ENCODE measurements at regions not wholly inside any gene's neighbourhood (a gene's known extent, or its start where the extent isn't known, plus 50 kb on each side); places are given as distances from the start of the nearest gene placed in this dataset.

- ATAC-seq (ENCODE audit: insufficient number of reproducible peaks, low FRiP score, low read depth) (no peak), DNase-seq (ENCODE audit: low spot score) (no peak)
- H3K4me3 ChIP-seq: no peak overlapping the region
- peak overlapping the region; percentile 99 to 100 for H3K27ac ChIP-seq
- no peaks in the 10 kb centered on the region for H3K27me3 ChIP-seq (replicated peaks; ENCODE audit: insufficient read depth)
- no peaks in the 10 kb centered on the region for H3K9me3 ChIP-seq
- no peak for TF ChIP-seq CTCF (IDR thresholded peaks at IDR 0.05)
- H3K36me3 ChIP-seq: no peaks in the 10 kb centered on the region
- H3K4me1 ChIP-seq (ENCODE audit: control insufficient read depth in 1 of 2, low read depth in 2 of 2): peaks cover 0 to 19% of the 10 kb centered on the region in 2 donors
Measured at GRCh38 chr16:86739178-86739577, 160.8 kb downstream of the FOXL1 start.

- ATAC-seq (ENCODE audit: insufficient number of reproducible peaks, low FRiP score, low read depth) (no peak), DNase-seq (ENCODE audit: low spot score) (no peak)
- no peak for TF ChIP-seq CTCF (IDR thresholded peaks at IDR 0.05)
- H3K27ac ChIP-seq: peak overlapping the region; percentile 99 to 100
- H3K36me3 ChIP-seq: no peaks in the 10 kb centered on the region
- H3K4me1 ChIP-seq (ENCODE audit: control insufficient read depth in 1 of 2, low read depth in 2 of 2): peaks cover 0 to 19% of the 10 kb centered on the region in 2 donors
- H3K9me3 ChIP-seq: no peaks in the 10 kb centered on the region
- H3K27me3 ChIP-seq (replicated peaks; ENCODE audit: insufficient read depth): no peaks in the 10 kb centered on the region
- no peak overlapping the region for H3K4me3 ChIP-seq
Measured at GRCh38 chr16:86739808-86740207, 161.5 kb downstream of the FOXL1 start.

- H3K36me3 ChIP-seq: no peaks in the 10 kb centered on the region
- peak overlapping the region; percentile 77 for H3K4me3 ChIP-seq
- TF ChIP-seq CTCF (IDR thresholded peaks at IDR 0.05): no peak
- DNase-seq (ENCODE audit: low spot score) (no peak), ATAC-seq (ENCODE audit: insufficient number of reproducible peaks, low FRiP score, low read depth) (no peak)
- H3K27me3 ChIP-seq (replicated peaks; ENCODE audit: insufficient read depth): no peaks in the 10 kb centered on the region
- H3K27ac ChIP-seq: peak overlapping the region; percentile 99 to 100
- H3K9me3 ChIP-seq: no peaks in the 10 kb centered on the region
- peaks cover 0 to 19% of the 10 kb centered on the region in 2 donors for H3K4me1 ChIP-seq (ENCODE audit: control insufficient read depth in 1 of 2, low read depth in 2 of 2)
Measured at GRCh38 chr16:86740298-86740697, 161.9 kb downstream of the FOXL1 start.

- H3K4me1 ChIP-seq (ENCODE audit: control insufficient read depth in 1 of 2, low read depth in 2 of 2): peaks cover 0 to 19% of the 10 kb centered on the region in 2 donors
- H3K27me3 ChIP-seq (replicated peaks; ENCODE audit: insufficient read depth): no peaks in the 10 kb centered on the region
- H3K9me3 ChIP-seq: no peaks in the 10 kb centered on the region
- DNase-seq (ENCODE audit: low spot score) (peak; percentile 65), ATAC-seq (ENCODE audit: insufficient number of reproducible peaks, low FRiP score, low read depth) (peak; percentile 99)
- peak overlapping the region; percentile 99 to 100 for H3K27ac ChIP-seq
- no peaks in the 10 kb centered on the region for H3K36me3 ChIP-seq
- H3K4me3 ChIP-seq: peak overlapping the region; percentile 77
- no peak for TF ChIP-seq CTCF (IDR thresholded peaks at IDR 0.05)
Measured at GRCh38 chr16:86740906-86741799, 162.8 kb downstream of the FOXL1 start.

GRCh38 chr16:86747761-86748160 lies 169.4 kb downstream of the FOXL1 start:
- Histone ChIP-seq H3K4me1 (ENCODE audit: control insufficient read depth in 1 of 2, low read depth in 2 of 2) (peaks cover 17 to 31% of the 10 kb centered on the region in 2 donors), H3K4me3 (no peak overlapping the region), H3K27me3 (replicated peaks; ENCODE audit: insufficient read depth) (no peaks in the 10 kb centered on the region), H3K36me3 (no peaks in the 10 kb centered on the region), H3K27ac (no peak overlapping the region), H3K9me3 (no peaks in the 10 kb centered on the region)
- no peak for TF ChIP-seq CTCF (IDR thresholded peaks at IDR 0.05)
- ATAC-seq (ENCODE audit: insufficient number of reproducible peaks, low FRiP score, low read depth) (no peak), DNase-seq (ENCODE audit: low spot score) (no peak)

All from thoracic aorta (tissue), 2 donors.